Stimulated activated CD4-positive, alpha-beta T cell treated with anti-CD3 and anti-CD28 coated beads, Interleukin-2, amount 100 ng/mL, for 48 hours (primary cell): ENCODE measurements at regions not wholly inside any gene's neighbourhood (a gene's known extent, or its start where the extent isn't known, plus 50 kb on each side); places are given as distances from the start of the nearest gene placed in this dataset.

Experiments
- DNase-seq, 2 donors: peaks; one replicate each; pipeline ENCODE4 v3.0.0-alpha.2; 2020

DNA sequence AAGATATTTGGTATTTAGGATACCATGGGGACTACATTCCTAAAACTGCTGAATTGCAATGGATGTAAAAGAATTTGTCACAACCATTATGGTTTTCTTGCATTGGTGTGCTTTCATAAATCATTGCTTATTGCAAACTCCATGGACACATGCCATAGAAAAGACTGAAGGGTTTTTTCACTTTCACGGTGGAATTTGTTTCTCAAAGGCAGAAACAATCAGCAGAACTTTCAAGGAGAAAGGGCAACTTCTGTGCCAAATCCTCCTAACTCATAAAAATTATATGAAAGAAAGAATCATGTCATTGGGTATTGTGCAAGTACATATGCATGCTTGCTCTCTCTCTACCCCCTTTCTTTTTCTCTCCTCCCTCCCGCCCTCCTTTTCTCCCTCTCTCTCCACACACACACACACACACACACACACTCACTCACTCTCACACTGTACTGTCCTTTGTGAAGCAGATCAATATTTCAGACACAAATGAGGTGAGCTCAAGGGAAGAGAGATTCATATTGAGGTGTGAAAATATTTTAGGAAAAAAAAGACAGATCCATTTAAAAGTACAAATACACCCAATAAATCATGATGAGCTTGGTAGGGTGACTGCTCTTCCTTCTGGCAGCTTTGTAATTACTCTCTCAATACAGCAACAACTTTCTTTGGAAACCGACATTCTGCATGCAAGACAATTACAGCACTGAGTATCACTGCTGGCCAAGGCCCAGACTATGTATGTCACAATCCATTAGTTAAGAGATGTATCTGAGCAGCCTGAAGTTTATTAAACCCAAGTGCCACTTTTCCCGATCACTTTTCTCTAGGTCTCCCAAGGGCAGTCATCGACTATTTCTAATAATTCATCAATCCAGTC is 492.6 kb downstream of the TUSC7 start:
- DNase-seq, result no peak

DNA sequence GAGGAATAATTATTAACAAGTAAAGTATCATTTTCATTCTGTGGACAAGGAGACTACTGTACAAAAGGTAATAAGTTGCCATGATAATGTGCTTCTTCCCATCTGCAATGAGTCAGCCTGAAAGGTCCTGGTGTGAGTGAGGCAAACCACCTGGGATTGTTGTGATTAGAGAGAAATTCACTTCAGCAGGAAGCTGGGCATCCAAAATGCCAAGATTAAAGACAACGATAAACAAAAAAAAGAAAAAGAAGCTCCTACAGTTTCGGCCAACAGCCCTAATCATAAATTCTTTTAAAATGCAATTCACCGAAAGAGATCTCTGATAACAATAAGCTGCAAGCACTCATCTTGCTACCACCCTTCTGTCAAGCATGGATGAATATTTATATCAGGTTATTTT is 507.8 kb downstream of the TUSC7 start:
- DNase-seq, result no peak

DNA sequence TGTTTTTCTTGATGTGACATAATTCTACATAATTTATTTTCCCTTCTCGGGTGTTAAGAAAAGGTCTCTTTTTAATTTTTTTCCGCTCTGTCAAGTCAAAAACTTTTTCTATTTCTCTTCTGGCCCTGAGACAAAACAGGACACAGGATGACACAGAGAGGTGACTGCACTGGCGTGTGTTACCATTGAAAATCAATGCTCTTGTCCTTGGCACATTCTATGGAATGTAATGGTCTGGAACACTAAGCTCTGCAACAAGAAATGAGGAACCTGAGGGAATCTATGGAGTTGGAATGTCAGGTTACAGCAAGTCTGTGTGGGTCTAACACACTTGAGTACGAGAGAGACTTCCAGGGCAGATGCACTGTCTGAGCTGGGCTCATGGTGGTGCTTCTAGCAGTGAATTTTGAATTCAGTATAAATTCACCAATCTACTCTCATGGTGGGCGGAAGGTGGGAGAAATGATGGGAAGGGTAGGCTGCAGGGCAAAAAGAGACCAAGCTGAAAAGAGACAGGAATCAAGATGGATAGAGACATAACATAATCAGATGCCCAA is 508.3 kb downstream of the TUSC7 start:
- DNase-seq, result no peak

DNA sequence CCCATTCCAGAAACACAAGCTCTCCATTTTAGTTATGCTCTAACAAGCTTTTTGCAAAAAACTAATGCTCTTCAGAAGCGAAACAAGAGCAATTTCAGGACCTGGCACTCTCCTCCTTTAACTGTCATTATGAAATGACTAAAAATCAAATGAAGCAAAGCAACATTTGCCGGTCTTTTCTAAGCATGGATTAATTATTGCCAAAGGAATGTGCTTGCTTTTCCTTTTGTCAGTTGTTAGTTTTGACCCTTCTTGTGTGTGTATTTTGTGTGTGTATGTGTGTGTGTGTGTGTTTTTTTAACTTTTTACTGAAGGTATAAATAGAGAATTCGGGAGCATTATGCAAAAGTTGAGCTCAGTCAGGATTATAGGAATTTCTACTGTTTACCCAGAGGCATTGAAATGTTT is 509.1 kb downstream of the TUSC7 start:
- DNase-seq, result no peak

DNA sequence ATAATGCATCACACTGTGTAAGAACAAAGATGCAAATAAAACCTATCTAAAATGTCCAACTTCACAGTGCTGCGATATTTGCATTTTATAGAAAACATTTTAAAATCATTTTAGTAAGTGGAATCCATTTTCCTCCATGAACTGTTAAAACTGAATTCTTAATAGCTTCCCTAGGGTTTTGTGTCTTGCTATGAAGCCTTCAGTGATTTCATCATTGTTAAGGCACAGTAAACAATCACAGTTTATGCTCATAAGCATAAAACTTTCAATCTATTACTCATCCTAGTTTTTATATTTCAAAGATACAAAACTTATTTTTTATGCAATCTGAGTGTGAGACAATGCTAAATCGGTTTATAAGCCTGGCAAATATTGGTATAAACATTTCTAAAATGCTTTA is 509.7 kb downstream of the TUSC7 start:
- no peak for DNase-seq

DNA sequence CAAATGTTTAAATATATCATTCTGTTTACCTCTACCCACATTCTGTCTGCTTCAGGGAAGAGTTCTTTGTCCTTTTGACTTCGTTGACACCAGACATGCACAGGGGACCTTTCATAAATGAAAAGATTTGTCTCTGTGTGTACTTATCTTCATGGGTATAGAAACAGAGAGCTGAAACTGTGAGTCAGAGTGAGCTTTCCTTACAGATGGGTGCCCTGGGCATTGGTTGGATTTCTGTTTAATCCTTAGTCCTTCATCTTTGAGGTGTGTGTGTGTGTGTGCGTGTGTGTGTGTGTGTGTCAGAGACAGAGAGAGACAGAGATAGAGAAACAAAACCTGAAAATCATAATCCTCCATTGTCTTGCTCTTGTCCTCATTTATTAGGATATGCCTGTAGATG is 517.4 kb downstream of the TUSC7 start:
- no peak for DNase-seq

DNA sequence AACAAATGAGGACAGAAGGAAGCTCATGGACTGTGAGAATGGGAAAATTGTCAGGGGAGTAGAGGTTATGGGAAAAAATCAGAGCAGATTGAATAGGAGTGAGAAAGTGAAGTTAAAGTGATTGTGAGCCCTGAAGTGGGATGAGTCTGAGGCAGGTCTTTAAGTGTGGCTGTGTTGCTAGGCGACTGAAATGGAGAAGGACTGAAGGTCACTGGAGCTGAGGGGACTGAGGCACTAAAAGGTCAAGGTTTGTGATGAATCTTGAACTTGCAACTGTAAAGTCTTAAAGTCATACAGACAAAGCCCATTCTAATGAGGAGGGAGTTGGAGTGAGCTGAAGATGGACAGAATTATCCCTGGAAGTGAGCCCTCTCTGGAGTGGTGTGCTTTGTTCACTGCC is 518.9 kb downstream of the TUSC7 start:
- DNase-seq, result no peak

DNA sequence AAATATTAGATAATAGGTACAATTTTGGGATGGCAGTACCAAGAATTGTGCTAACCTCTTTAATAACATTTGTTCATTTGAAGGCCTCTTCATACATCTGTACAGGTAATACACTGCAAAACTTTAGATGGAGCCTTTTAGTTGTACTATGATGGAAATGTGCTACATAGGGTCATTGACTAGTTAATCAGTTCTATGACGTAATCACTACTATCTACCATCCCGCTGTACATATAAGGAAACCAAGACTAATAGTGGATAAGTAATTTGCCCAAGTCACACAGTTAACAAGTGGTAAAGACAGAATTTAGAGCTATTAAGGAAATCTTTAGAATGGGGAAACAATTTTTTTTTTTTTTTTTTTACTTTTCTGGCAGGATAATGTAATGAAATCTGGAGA is 521.3 kb downstream of the TUSC7 start:
- DNase-seq, result no peak

DNA sequence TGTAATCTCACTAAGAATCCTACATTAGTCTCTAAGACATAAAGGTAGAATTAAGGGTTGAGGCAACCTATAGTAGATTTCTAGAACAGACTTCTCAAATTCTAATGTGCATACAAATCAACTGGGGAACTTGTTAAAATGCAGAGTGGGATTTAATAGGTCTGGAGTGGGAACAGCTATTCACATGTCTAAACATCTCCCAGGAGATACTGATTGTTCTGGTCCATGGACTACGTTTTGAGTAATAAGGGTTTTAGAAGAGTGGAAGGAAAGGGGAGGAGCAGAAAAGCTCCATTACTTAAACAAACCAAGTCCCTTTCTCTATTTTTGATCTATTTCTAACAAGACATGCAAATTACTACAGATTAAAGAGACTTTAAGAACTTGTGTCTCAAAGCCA is 524.8 kb downstream of the TUSC7 start:
- DNase-seq, result no peak

DNA sequence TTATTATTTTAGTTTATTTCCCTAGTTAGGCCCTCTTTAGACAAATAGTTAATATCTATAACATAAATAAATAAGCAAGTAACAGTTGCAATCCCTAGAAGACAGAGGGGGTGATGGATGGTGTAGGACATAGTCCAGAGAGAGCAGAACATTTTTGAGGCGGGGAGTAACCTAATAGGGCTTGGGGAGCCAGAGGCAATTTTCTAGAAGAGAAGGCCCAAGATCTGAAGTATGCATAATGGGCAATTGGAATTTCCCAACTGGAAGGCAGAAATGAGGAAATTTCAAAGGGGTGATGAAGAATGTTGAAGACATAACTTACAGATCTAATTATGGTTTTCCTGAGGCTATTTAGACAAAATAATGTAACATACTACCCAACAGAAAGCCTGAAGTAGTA is 525.7 kb downstream of the TUSC7 start:
- no peak for DNase-seq

DNA sequence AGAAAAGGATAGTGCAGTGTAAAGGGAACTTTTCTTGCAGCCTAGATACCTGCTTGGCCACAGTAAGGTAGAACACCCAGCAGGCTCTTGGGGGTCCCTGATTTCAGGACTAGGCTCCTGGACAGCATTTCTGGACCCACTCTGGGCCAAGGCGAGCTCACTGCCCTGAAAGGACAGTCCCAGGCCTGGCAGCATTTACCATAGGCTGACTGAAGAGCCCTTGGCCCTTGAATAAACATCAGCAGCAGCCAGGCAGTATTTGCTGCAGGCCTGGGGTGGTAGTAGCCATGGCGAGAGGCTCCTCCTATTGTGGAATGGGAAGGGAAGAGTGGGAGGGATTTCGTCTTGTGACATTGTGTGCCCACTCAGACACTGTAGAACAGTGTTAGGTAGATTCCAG is 529.2 kb downstream of the TUSC7 start:
- no peak for DNase-seq

DNA sequence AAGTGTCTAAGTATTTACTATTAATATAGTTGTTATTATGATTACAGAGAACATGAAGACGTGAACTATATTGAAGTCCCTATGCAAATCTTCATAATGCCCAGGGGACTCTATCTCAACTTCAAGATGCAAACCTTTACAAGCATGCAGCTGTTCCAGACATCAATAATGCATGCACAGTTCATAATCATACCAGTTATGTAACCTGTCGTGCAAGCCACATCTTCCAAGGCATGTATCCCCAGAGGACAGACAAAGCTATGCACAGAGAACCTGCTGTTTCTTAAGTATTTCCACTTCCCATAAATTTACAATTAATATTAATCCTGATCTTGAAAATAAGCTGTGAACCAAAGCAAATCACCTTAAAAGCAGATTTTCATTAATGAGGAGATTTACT is 534.1 kb downstream of the TUSC7 start:
- DNase-seq, result no peak

DNA sequence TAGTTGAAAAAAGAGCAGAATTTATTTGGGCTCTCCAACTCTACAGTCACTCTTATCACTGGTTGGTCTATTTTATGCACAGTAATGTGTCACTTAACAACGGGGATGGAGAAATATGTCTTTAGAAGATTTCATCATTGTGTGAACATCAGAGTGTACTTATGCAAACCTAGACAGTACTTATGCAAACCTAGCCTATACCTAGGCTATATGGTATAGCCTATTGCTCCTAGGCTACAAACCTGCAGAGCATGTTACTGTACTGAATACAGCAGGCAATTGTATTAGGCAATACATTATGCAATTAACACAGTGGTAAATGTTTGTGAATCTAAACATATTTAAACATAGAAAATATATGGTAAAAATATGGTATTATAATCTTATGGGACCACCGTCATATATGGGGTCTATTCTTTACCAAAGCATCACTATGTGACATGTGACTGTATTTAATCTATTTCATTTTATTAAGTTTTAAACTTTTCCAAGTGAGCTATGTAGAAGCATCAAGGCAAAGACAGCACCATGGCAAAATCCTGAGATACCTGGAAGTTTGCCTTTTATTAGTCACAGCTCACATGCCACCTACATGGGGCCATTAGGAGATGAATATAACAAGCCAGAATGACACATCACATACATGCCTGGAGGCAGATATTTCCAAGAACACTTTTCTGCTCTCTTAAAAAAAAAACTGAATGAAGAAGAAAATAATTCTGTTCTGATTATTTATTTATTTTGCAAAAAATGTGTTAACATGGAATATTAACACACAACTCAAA is 537.4 kb downstream of the TUSC7 start:
- no peak for DNase-seq

DNA sequence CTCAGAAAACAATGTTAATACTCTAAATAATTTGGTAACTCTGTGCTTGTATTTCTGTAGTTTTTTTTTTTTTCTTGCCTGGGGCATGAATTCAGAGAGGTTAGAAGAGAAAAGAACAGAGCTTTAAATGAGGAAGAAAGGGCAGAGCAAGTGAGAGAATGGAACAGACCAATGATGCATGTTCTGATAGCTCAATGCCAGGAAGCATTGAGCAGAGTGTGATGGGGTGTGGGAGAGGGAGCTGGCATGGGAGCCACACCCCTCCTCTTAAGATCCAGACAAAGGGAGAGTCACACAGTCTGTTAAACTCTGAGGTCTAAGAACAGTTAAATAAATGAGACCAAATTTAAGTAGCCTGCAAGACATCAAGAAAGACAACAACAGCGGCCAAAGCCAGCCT is 538.6 kb downstream of the TUSC7 start:
- no peak for DNase-seq

DNA sequence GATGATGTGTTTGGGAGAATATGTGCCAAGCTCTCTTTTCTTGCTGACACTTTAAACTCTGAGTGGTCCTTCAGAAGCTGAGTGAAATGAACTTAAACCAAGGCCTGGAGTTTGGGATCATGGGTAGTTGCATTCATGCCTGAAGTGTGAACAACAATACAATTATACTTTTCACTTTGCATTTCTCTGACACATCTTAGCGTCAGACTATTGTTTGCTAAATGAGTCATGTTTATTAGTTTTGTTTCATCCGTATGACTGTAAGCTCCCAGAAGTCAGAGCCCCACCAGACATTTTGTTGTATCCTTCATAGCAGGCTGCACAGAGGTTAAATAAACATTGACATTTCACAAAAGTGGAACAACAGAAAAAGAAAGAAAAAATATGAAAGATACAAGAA is 542.6 kb downstream of the TUSC7 start:
- DNase-seq, result no peak

DNA sequence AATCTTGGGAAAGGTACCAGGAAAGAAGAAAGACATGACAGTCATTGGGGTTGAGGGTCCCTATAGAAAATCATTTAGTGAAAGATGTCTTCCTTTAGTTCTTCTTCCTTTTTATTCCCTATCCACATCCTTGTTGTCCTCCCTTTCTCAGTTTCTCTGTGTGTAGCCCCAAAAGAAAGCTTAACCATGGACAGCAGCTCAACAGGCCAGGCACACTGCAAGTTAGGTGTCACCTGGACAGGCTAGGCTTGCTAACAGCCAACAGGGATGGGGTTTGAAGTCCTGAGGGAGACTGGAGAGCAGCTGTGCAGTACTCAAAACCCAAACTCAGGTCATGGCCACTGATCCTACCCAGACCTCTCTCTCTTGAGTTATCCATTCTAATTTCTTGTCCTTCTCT is 543.1 kb downstream of the TUSC7 start:
- no peak for DNase-seq

DNA sequence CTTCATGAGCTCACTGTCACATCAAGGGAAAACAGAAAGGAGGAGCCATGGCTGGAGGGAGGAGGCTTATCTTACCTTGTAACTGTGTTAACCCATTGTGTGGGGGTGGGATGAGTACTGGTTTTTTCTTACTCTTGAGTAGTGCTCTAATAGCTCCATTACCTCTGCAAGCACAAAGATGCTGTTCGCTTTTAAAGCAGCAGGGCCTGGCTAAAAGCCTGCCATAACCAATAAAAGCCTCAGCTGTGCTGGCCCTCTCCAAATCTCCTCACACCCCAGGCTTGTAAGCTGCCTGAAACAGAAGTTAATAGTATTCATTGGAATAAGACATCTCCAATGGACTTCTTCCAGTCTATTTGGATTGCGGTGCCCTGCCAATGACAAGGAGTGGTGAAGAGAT is 544.1 kb downstream of the TUSC7 start:
- no peak for DNase-seq

DNA sequence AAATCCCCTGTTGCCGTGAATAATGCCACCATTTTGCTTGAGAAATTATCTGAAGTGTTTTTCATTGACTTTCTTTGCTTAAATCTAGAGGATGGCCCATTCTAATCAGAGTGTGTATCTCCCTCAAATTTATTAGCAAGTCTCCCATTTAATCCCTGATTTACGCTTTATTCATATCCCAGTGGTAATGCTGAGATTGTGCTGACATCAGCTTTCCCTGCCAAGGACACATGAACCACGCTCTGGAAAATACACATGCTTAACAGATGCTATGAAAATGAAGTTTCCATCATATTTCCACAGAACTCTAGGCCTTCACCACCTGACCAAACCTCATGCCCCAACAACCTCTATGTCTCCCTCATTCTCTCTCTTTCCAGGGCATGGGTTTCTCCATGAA is 545.4 kb downstream of the TUSC7 start:
- DNase-seq, result no peak

DNA sequence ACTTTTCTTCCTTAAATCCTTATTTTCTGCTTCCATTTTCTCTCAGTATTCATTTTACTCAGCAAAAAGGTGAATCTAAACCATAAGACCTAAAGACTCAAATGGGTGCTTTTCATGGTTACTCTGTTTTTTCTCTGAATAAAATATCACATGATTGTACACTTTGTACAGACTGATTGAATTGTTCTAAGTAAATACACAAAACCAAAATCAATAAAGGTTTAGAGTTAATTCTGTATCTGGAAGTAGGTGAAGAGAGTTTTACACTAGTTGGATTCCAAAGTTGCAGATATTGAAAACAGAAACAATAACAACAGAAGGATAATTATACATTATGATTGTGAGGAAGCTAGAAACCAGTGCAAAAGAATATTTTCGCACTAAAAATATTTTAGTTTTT is 546.2 kb downstream of the TUSC7 start:
- DNase-seq, result no peak

DNA sequence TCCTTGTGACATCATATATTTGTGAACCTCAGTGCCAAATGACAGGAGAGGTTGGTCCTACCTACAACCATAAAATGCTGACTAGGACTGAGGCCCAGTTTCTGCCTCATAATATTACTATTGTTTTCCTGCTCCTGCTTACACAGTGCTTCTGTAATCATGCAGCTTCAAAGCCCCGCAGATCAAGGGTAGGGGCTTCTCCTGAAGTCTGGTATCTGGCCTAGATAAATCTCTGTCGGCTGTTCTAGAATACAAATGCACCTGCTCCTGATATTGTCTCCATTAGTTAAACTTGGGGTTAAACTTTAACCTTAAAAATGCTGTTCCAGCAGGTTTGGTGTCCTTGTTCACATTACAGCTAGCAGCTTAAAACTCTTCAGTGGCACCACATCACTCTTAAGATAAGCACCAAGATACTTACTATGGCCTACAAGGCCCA is 552.4 kb downstream of the TUSC7 start:
- DNase-seq, result no peak

DNA sequence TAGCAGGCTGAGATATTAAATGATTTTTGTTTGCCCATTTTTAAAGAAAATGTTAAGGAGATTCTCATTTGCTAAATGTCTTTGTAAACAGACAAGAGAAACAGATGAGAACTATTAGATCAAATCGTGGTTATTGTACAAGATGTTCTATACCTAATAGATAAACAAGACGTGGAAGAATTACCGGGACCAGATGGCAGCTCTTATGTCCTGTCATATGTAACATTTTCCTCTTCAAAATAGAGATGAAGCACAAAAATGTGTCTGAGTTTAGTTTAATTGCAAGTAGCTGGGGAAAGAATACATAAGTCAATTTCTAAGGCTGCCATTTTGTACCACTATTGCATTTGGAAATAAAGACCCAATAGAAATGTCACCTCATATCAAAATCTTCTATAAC is 553.7 kb downstream of the TUSC7 start:
- DNase-seq, result no peak

DNA sequence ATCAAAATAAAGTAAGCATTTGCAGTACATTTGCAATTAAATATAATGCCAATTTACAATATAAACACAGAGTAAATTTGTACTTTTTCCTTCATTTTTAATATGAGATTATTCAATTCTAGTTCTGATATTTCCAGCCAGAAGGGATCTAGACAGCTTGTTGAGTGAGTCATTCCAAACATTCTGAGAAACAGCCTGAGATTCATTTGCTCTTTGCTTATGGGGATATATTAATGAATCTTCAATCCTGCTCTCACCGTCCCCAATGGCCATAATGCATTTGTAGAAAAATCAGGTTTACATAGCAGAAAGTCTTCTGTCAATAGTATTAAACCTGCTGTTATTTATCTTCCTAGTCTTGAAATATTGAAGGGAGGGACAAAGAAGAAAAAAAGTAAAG is 554.2 kb downstream of the TUSC7 start:
- no peak for DNase-seq

DNA sequence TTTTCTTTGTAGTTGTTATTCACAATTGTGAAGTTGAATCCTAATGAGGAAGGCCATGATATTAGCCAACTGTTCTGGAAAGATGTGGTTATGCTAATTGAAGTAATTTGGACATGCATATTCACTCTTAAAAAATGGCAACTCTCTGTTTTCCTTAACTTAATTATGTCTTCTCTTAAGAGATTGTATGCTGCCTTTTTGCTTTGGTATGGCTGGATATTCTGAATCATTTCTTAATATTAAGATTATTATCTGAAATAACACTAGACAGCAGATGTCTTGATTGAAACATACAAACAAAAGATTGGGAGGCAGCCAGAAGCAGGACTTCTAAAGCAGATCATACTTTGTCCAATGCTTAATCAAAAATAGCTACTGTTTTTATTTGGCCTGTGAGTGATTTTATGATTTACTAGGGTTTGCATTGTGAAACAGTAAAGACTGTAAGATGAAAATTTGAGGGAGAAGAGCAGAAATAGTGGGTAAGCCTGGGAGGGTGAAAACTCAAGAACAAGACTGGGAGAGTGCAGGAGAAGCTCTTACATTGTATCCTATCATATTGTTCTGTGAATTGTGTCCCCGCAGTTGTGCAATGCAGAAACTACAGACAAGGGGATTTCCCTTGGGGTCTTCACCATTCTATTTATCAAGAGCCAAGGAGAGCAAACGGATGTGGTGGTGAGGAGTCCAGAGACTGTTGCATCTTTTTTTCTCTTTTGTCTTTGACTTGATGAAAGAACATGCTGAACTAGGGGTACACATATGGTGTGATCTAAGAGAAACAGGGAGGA is 554.8 kb downstream of the TUSC7 start:
- no peak for DNase-seq
